ENCODE measurements at regions not wholly inside any gene's neighbourhood (a gene's known extent, or its start where the extent isn't known, plus 50 kb on each side); places are given as distances from the start of the nearest gene placed in this dataset.

- no peak overlapping the region for H3K4me2 ChIP-seq (ENCODE audit: low read length)
These were observed 597.7 kb downstream of the PCDH18 start for GRCh38 chr4:136934601-136935000.

GRCh38 chr4:136931781-136932180 is 600.5 kb downstream of the PCDH18 start:
- ATAC-seq (no peak), DNase-seq (ENCODE audit: low read depth, low spot score) (no peak)
- Histone ChIP-seq H3K27ac (ENCODE audit: low read depth, low read length) (no peak overlapping the region), H3K79me2 (ENCODE audit: insufficient read depth, low read length) (no peaks in the 10 kb centered on the region), H2AFZ (ENCODE audit: low read depth, low read length, poor library complexity, severe bottlenecking) (no peak overlapping the region), H3K9ac (ENCODE audit: low read length) (no peak overlapping the region), H4K20me1 (ENCODE audit: insufficient read depth) (no peaks in the 10 kb centered on the region), H3K4me3 (replicated peaks in 1 of 2; ENCODE audit: low read depth in 1 of 2, low read length in 2 of 2) (no peak overlapping the region), H3K9me3 (ENCODE audit: control insufficient read depth in 1 of 2, insufficient read depth in 1 of 2, low read depth in 1 of 2, low read length in 2 of 2) (no peaks in the 10 kb centered on the region), H3K27me3 (ENCODE audit: insufficient read depth, low read length) (no peaks in the 10 kb centered on the region), H3K9me2 (ENCODE audit: insufficient read depth) (no peaks in the 10 kb centered on the region), H3K36me3 (ENCODE audit: control insufficient read depth in 1 of 2, insufficient read depth in 2 of 2, low read length in 2 of 2) (no peaks in the 10 kb centered on the region), H3K4me2 (ENCODE audit: low read length) (no peak overlapping the region), H3K4me1 (ENCODE audit: control insufficient read depth in 1 of 2, insufficient read depth in 2 of 2, low read length in 2 of 2) (peaks cover 0 to 9% of the 10 kb centered on the region in 2 experiments; a peak in 3 of 4 replicates)
- RAD21 ChIA-PET (ENCODE audit: low non-redundant PET in 1 of 2, low total read pairs in 2 of 2, uncharacterized antibody in 2 of 2, unreplicated experiment in 2 of 2), result no interaction called here
- POLR2A ChIA-PET, result no interaction called here
- intact Hi-C loops (cut with micrococcal nuclease), result no loop called here
- TF ChIP-seq EZH2 (IDR thresholded peaks at IDR 0.05) (no peak), ATF3 (IDR thresholded peaks at IDR 0.05) (no peak)
- CTCF ChIA-PET, result no interaction called here
- no TSS peak for BruUV-seq (replicated peaks)

More at GRCh38 chr4:136934601-136935000, 597.7 kb downstream of the PCDH18 start:
- BruUV-seq (replicated peaks), result no TSS peak
- Histone ChIP-seq H4K20me1 (ENCODE audit: insufficient read depth) (no peaks in the 10 kb centered on the region), H2AFZ (ENCODE audit: low read depth, low read length, poor library complexity, severe bottlenecking) (no peak overlapping the region), H3K27me3 (ENCODE audit: insufficient read depth, low read length) (no peaks in the 10 kb centered on the region), H3K4me1 (ENCODE audit: control insufficient read depth in 1 of 2, insufficient read depth in 2 of 2, low read length in 2 of 2) (no peaks in the 10 kb centered on the region), H3K4me3 (replicated peaks in 1 of 2; ENCODE audit: low read depth in 1 of 2, low read length in 2 of 2) (no peak overlapping the region), H3K9me2 (ENCODE audit: insufficient read depth) (no peaks in the 10 kb centered on the region), H3K9me3 (ENCODE audit: control insufficient read depth in 1 of 2, insufficient read depth in 1 of 2, low read depth in 1 of 2, low read length in 2 of 2) (no peaks in the 10 kb centered on the region), H3K79me2 (ENCODE audit: insufficient read depth, low read length) (no peaks in the 10 kb centered on the region), H3K27ac (ENCODE audit: low read depth, low read length) (no peak overlapping the region), H3K36me3 (ENCODE audit: control insufficient read depth in 1 of 2, insufficient read depth in 2 of 2, low read length in 2 of 2) (no peaks in the 10 kb centered on the region), H3K9ac (ENCODE audit: low read length) (no peak overlapping the region)
- POLR2A ChIA-PET, result no interaction called here
- CTCF ChIA-PET, result no interaction called here
- intact Hi-C loops (cut with micrococcal nuclease), result no loop called here
- RAD21 ChIA-PET (ENCODE audit: low non-redundant PET in 1 of 2, low total read pairs in 2 of 2, uncharacterized antibody in 2 of 2, unreplicated experiment in 2 of 2), result no interaction called here
- ATAC-seq (no peak), DNase-seq (ENCODE audit: low read depth, low spot score) (no peak)
- no peak for TF ChIP-seq ELF1 (IDR thresholded peaks at IDR 0.05; ENCODE audit: borderline replicate concordance, low read depth)

GRCh38 chr4:136928957-136929411 is 603.3 kb downstream of the PCDH18 start:
- H3K9me2 ChIP-seq (ENCODE audit: insufficient read depth), result no peaks in the 10 kb centered on the region
- no peak overlapping the region for H3K4me2 ChIP-seq (ENCODE audit: low read length)
- H3K4me3 ChIP-seq (replicated peaks in 1 of 2; ENCODE audit: low read depth in 1 of 2, low read length in 2 of 2), result no peak overlapping the region
- H3K4me1 ChIP-seq (ENCODE audit: control insufficient read depth in 1 of 2, insufficient read depth in 2 of 2, low read length in 2 of 2), result peaks cover 0 to 12% of the 10 kb centered on the region in 2 experiments; a peak in 3 of 4 replicates
- ATAC-seq (no peak), DNase-seq (ENCODE audit: low read depth, low spot score) (no peak)
- TF ChIP-seq EZH2 (IDR thresholded peaks at IDR 0.05), result no peak
- no peak for TF ChIP-seq POLR2AphosphoS5 (IDR thresholded peaks at IDR 0.05; ENCODE audit: low read depth, low read length)
- TF ChIP-seq CTCF (IDR thresholded peaks at IDR 0.05 in 2 of 3, conservative IDR thresholded peaks at IDR 0.05 in 1 of 3; ENCODE audit: borderline replicate concordance in 1 of 3, insufficient read depth in 1 of 3, low read depth in 2 of 3, low read length in 2 of 3), result no peak
- no peak for TF ChIP-seq SP1 (IDR thresholded peaks at IDR 0.05; ENCODE audit: low read depth)
- TF ChIP-seq TCF7L2 (IDR thresholded peaks at IDR 0.05; ENCODE audit: borderline replicate concordance, extremely low read depth, insufficient read depth, insufficient read length), result no peak
- no peak for TF ChIP-seq YY1 (IDR thresholded peaks at IDR 0.05; ENCODE audit: extremely low read depth, insufficient replicate concordance, low read depth, low read length)
- TF ChIP-seq ZNF274 (IDR thresholded peaks at IDR 0.05; ENCODE audit: low read depth, low read length), result no peak
- no peak for TF ChIP-seq CEBPB (IDR thresholded peaks at IDR 0.05; ENCODE audit: low read depth)
- H2AFZ ChIP-seq (ENCODE audit: low read depth, low read length, poor library complexity, severe bottlenecking), result no peak overlapping the region
- ChIA-PET POLR2A (no interaction called here), RAD21 (ENCODE audit: low non-redundant PET in 1 of 2, low total read pairs in 2 of 2, uncharacterized antibody in 2 of 2, unreplicated experiment in 2 of 2) (no interaction called here), CTCF (no interaction called here)
- no peaks in the 10 kb centered on the region for H3K36me3 ChIP-seq (ENCODE audit: control insufficient read depth in 1 of 2, insufficient read depth in 2 of 2, low read length in 2 of 2)
- no peaks in the 10 kb centered on the region for H3K9me3 ChIP-seq (ENCODE audit: control insufficient read depth in 1 of 2, insufficient read depth in 1 of 2, low read depth in 1 of 2, low read length in 2 of 2)
- intact Hi-C loops (cut with micrococcal nuclease), result no loop called here
- H3K27ac ChIP-seq (ENCODE audit: low read depth, low read length), result no peak overlapping the region
- BruUV-seq (replicated peaks), result no TSS peak
- no peak overlapping the region for H3K9ac ChIP-seq (ENCODE audit: low read length)
- H4K20me1 ChIP-seq (ENCODE audit: insufficient read depth), result no peaks in the 10 kb centered on the region
- no peaks in the 10 kb centered on the region for H3K27me3 ChIP-seq (ENCODE audit: insufficient read depth, low read length)
- H3K79me2 ChIP-seq (ENCODE audit: insufficient read depth, low read length), result no peaks in the 10 kb centered on the region

Measured in HCT116 (cell line).